Activated CD8-positive, alpha-beta memory T cell treated with anti-CD3 and anti-CD28 coated beads for 1 hour (primary cell): ENCODE measurements at regions not wholly inside any gene's neighbourhood (a gene's known extent, or its start where the extent isn't known, plus 50 kb on each side); places are given as distances from the start of the nearest gene placed in this dataset.

ENCODE experiments used
- DNase-seq, 2 donors: peaks; one replicate each; pipeline ENCODE4 v3.0.0-alpha.2; 2020; ENCODE audit warnings: low read depth in 1 of 2; ENCODE audit errors: extremely low read depth in 1 of 2

DNA sequence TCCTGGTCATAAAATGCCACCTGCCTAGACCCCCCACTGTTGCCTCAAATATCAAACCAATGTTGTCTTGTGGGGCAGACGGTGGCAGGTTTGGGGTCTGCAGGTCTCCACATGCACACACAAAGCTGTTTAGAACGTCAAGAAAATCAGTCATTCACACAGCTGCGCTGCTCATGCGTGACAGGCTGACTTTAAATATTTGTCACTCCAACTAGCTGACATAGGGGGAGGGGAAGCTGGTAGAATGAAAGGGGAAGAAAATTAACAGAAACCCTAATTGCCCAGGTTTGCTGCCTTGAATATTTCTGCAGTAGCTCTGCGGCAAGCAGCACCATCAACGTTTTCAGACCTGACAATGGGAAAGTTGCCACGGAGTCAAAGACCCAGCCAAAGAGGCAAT, 201.8 kb downstream of the ABHD5 start:
- no peak for DNase-seq

- no peak for DNase-seq
Measured at GRCh38 chr3:43893727-43894126, 203.0 kb downstream of the ABHD5 start.

- no peak for DNase-seq
Measured at GRCh38 chr3:43894176-43895049, 203.7 kb downstream of the ABHD5 start.

- no peak for DNase-seq
Measured at GRCh38 chr3:43895573-43895972, 204.8 kb downstream of the ABHD5 start.

DNA sequence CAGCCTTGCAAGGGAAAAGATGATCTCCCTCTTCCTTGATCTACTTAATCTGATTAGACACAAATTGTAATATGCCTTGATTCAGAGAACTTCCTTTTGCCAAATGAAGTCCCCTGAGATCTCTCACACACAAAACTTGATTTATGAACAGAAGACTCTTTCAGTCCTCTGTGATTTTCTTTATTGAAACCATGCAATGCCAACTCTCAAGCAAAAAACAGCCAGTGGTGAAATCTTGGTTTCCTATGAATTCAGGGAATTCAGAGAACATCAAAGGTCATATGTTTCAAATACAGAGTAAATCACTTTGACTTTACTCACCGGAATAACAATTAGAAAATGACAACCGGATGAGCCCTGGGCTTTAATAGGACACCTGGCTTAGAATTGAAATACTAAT, 211.7 kb downstream of the ABHD5 start:
- no peak for DNase-seq

GRCh38 chr3:43905157-43905556, 214.4 kb downstream of the ABHD5 start:
- DNase-seq = no peak

DNA sequence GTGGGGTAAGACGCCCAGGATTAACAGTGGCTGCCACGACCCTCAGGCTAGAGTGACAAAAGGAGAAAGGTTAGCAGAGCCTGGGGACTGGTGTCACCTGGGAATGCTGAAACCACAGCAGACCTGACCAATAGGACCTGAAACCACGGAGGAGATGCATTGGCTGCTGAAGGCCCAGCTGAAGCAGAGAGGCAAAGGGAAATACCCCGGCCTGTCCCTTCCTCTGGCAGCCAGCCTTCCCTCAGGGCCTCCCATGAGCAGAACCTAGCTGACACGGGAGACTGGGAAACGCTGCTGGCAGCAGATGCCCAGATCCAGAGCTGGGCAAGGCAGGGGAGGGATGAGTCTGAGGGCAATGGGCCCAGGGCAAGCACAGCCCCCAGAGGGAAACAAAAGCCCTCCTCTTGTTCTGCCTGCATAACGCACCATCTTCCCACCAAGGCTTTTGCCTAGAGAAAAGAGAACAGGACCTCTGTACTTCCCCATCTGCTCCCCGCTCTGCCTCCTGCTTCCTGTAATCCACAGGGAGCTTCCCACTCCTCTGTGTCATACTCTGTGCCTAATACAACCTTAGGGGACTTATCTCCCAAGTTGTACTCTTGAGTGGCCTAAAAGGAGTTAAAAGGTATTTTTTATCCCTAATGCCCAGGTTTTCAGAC, 216.2 kb downstream of the ABHD5 start:
- no peak for DNase-seq

GRCh38 chr3:43907508-43907858, 216.7 kb downstream of the ABHD5 start:
- no peak for DNase-seq

DNA sequence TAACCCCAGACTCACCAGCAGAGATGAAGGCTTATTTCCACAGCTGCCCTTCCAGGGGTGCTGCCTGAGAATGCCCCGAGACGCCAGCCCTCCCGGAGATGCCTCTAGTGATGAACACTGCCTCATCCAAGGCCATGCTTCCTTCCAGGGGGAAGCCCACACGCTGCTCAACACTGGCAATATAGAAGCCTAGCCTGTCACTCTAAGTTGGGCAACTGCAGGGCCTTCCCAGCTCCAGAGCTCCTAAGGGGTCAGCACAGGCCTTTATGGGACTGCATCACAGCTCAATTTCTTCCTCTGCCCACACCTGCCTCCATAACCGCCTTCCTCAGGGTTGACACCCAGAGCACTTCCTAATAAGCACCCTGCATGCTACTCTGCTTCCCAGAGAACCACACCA, 217.7 kb downstream of the ABHD5 start:
- no peak for DNase-seq

DNA sequence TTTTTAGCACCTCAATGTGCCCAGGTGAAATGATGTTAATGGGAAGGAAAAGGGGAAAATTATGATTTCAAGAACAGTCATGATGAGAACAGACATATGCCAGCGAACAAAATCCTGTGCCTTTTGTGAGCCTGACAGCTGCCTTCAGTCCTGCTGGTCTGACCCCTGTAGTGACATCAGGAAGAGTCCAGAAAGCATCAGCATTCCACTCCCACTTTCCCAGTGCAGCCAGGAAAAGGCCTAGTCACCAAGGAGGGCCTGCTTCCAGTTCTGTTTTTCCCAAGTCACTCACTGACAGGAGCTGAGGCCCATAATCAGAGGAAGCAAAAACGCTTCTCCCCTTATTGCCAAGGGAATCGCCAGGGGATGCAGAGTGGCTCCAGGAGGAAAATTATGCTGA, 218.4 kb downstream of the ABHD5 start:
- DNase-seq = no peak

GRCh38 chr3:43910750-43911149, 220.0 kb downstream of the ABHD5 start:
- DNase-seq = no peak

DNA sequence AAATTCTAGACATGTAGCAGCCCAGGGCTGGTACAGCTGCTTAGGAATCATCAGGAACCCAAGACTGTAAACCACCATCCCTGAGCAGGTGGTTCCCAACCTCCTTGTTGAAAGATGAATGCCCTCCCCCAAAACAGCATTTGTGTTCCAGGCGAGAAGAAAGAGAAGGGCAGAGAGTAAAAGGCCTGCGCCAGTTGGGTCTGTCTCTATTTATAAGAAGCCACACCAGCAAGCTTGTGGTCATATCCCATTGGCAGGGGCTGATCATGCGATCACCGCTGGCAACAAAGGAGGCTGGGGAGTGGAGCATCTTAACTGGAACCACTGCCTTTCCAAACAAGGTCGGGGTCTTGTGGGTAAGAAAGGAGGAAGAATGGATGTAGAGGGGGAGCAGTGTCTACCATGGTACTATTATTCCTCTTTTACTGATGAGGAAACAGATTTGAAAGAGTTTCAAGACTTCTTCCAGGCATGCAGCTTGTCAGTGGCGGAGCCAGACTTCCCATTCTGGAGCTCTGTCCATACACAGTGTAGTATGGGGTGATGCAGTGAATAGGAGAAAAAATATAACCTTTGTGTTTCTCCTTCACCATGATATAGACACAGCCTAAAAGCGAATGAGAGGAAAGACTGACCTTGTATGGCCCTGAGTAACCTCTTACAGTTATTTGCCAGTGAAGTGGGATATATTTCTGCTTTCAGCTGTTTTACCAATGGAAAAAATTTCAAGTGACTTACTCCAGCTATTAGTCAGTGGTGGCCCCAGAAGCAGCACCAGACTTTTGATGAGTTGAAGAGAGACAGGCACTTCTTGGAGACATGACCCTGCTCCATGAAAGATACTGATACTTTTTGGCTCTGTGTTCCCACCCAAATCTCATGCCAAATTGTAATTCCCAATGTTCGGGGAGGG, 222.6 kb downstream of the ABHD5 start:
- DNase-seq = no peak

- no peak for DNase-seq
Measured at GRCh38 chr3:43914269-43914668, 223.5 kb downstream of the ABHD5 start.

- no peak for DNase-seq
Measured at GRCh38 chr3:43915546-43915945, 224.8 kb downstream of the ABHD5 start.

DNA sequence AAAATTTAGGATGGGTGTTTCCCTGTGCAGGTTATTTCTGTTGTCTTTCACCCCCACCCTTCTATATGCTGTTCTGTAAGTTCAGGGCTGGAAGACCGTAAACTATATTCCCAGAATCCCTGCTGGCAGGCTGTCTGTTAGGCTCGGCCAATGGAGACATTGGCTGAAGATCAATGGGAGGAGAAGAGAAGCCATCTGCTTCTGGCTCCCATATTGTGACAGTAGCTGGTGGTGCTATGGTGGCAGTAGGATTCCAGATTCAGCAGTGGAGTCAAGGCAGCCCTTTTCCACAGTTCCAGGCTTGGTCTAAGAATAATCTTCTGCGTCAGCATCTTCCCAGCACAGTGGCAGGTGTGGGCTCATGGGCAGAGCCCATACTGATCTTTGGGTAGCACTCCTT, 226.6 kb downstream of the ABHD5 start:
- no peak for DNase-seq

- no peak for DNase-seq
Measured at GRCh38 chr3:43919029-43919428, 228.3 kb downstream of the ABHD5 start.

GRCh38 chr3:43921056-43921648, 230.4 kb downstream of the ABHD5 start:
- no peak for DNase-seq

DNA sequence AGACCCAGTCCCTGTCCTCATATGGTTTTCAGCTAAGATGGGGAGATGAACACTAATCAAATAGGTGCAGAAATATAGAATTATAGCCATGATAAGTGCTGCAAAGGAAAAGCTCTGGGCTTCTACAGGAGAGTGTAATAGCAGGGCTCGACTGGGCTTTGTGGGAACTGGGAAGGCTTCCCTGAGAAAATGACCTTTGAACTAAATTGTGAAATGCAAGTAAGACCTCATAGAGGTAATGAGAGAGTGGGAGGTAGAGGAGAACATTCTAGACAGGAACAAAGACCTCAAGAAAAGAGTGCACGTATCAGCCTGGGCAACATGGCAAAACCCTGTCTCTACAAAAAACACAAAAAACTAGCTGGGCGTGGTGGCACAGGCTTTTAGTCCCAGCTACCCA, 231.6 kb downstream of the ABHD5 start:
- no peak for DNase-seq

DNA sequence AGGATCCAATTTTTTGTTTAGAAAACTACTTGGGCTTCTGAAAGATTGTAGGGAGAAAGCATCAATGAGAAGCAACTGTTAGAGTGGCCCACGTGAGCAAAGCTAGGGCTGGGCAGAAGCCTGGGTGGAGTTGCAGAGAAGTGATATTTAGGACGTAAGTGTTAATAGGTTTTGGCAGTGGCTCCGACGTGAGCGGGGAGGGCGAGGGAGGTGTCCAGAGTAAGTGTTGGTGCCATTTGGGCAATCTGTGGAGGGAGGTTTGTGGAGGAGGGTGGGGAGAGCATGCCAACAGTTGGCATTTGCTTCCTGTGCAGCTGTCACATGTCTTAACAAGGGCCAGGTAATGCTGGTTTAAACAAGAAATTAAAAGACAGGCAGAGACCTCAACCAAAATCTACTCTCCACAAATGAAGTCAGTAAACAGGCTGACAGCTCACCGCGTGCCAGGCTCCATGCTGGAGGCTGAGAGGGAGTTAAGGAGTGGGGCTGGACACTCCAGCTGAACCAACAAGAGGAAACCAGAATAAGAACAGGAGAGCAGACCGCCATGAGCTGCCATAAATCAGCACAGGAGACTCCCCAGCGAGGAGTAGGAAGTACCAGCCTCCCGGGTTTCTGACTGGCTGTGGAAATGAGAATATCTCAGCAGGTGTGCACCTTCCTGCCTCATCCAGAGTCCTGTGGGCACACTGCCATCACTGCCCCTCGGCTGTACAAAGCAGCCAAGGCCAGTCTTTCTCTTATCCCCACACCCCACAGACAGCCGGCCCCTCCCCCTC, 232.6 kb downstream of the ABHD5 start:
- DNase-seq = no peak

DNA sequence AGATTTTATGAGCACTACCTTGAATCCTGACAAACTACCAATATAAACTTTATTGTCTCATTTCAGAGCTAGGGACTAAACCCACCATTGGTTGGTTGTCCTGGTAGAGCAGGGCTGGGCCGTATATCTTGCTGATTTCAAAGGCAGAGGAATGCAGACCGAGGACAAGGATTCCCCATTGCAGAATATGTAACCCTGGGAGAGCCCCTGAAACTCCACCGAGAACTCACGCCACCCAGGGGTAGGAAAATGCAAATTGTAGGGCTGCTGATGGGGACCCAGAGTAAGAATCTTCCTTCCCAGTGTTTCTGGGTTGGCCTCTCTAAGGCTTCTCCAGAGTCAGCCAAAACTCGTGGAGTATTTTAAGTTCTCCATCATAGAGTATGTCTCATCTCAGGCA, 235.3 kb downstream of the ABHD5 start:
- DNase-seq = no peak
